Calu3 (cell line): ENCODE measurements at regions not wholly inside any gene's neighbourhood (a gene's known extent, or its start where the extent isn't known, plus 50 kb on each side); places are given as distances from the start of the nearest gene placed in this dataset.

Experiments used
- BruUV-seq: library from RNA; stranded (reverse); fragments of 400-500 nt; replicated peaks from 2 replicates; lab custom pipeline; 2021; lab: Mats Ljungman, UMichigan
- CTCF ChIA-PET: fragments of 300-600 bp; sonication (Branson Sonifier 250); formaldehyde crosslinking; loops from one replicate; lab custom pipeline; 2022; ENCODE audit warnings: antibody characterized with exemption; lab: Charles Lee
- DNase-seq: peaks from one replicate; pipeline ENCODE4 v3.0.0; 2022
- H3K27ac Mint-ChIP-seq: one replicate; pipeline ENCODE4 v1.8.0; 2022; ENCODE audit warnings: mixed read lengths; ENCODE audit not compliant: unreplicated experiment
- H3K27me3 Mint-ChIP-seq: one replicate; pipeline ENCODE4 v1.8.0; 2022; ENCODE audit warnings: mixed read lengths; ENCODE audit not compliant: unreplicated experiment
- H3K36me3 Mint-ChIP-seq: one replicate; pipeline ENCODE4 v1.8.0; 2022; ENCODE audit warnings: mild to moderate bottlenecking, moderate library complexity, mixed read lengths; ENCODE audit not compliant: insufficient read depth, unreplicated experiment
- H3K4me1 Mint-ChIP-seq: one replicate; pipeline ENCODE4 v1.8.0; 2022; ENCODE audit warnings: mild to moderate bottlenecking, low read depth, mixed read lengths; ENCODE audit not compliant: unreplicated experiment
- H3K4me3 Mint-ChIP-seq: one replicate; pipeline ENCODE4 v1.8.0; 2022; ENCODE audit warnings: mild to moderate bottlenecking, low read depth, moderate library complexity, mixed read lengths; ENCODE audit not compliant: unreplicated experiment
- H3K9me3 Mint-ChIP-seq: one replicate; pipeline ENCODE4 v1.8.0; 2022; ENCODE audit warnings: low read depth, mixed read lengths; ENCODE audit not compliant: unreplicated experiment
- intact Hi-C: fragments of 100-400 bp; cut with micrococcal nuclease; formaldehyde crosslinking; loops from one replicate; pipeline ENCODE4 v1.10.0; 2022; ENCODE audit not compliant: unreplicated experiment
- TF ChIP-seq, protein P1 (sequence below): fragments of 200-600 bp; IDR thresholded peaks from one replicate; pipeline ENCODE4 v1.8.0; 2022; ENCODE audit warnings: antibody characterized with exemption; ENCODE audit not compliant: unreplicated experiment

DNA sequence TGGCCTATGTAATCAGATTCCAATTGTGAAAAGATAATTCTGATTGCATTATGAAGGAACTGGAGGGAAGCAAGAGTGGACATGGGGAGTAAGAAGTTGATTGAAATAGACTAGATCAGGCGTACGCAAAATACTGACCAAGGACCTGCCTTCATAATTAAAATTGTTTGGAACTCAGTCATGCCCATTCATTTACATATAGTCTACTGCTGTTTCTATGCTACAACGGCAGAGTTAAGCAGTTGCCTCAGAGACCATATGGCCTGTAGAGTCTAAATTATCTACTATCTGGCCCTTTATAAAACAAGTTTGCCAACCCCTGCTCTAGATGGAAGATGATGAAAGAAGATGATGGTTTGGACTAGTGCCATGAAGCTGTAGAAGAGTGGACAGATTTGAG, 170.0 kb upstream of the ARID2 start:
- Mint-ChIP-seq H3K4me1 (no peaks in the 10 kb centered on the region), H3K4me3 (no peak overlapping the region), H3K27me3 (no peaks in the 10 kb centered on the region), H3K27ac (no peak overlapping the region), H3K36me3 (no peaks in the 10 kb centered on the region), H3K9me3 (no peaks in the 10 kb centered on the region)
- TF ChIP-seq, protein P1, sequence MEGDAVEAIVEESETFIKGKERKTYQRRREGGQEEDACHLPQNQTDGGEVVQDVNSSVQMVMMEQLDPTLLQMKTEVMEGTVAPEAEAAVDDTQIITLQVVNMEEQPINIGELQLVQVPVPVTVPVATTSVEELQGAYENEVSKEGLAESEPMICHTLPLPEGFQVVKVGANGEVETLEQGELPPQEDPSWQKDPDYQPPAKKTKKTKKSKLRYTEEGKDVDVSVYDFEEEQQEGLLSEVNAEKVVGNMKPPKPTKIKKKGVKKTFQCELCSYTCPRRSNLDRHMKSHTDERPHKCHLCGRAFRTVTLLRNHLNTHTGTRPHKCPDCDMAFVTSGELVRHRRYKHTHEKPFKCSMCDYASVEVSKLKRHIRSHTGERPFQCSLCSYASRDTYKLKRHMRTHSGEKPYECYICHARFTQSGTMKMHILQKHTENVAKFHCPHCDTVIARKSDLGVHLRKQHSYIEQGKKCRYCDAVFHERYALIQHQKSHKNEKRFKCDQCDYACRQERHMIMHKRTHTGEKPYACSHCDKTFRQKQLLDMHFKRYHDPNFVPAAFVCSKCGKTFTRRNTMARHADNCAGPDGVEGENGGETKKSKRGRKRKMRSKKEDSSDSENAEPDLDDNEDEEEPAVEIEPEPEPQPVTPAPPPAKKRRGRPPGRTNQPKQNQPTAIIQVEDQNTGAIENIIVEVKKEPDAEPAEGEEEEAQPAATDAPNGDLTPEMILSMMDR: no peak
- CTCF ChIA-PET: no interaction called here
- no TSS peak for BruUV-seq
- intact Hi-C loops: no loop called here
- DNase-seq: no peak

DNA sequence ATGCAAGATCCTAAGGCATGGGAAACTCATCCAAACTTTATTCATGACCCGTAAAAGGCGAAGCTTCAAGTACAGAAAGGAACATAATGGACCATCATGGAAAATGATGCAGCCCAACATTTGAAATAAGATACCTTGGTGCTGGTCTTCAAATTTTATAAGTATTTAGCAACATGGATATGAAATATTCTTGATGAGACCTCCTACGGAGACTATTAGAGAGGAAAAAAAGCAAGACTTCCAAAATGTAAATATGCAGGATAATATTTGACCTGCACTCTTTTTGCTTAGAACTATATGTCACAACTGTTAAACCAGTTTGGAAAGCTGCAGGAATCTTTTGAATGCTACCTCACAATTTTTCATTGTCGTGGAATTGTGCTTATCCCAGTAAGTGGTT, 168.8 kb upstream of the ARID2 start:
- Mint-ChIP-seq H3K27ac (no peak overlapping the region), H3K9me3 (no peaks in the 10 kb centered on the region), H3K27me3 (no peaks in the 10 kb centered on the region), H3K36me3 (no peaks in the 10 kb centered on the region), H3K4me1 (no peaks in the 10 kb centered on the region), H3K4me3 (no peak overlapping the region)
- TF ChIP-seq, protein P1: no peak
- CTCF ChIA-PET: no interaction called here
- no TSS peak for BruUV-seq
- DNase-seq: no peak
- intact Hi-C loops: no loop called here

DNA sequence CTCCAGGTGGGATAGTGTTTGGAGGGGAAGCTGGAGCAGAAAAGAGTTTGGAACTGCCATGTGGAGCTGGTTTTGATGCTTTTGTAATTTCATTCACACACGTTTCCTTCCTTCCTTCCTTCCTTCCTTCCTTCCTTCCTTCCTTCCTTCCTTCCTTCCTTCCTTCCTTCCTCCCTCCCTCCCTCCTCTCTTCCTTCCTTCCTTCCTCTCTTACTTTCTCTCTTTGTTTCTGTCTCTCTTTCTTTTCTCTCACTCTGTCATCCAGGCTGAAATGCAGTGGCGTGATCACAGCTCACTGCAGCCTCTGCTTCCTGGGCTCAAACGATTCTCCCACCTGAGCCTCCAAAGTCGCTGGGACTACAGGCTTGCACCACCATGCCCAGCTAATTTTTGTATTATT, 168.0 kb upstream of the ARID2 start:
- H3K36me3 Mint-ChIP-seq: no peaks in the 10 kb centered on the region
- H3K27me3 Mint-ChIP-seq: no peaks in the 10 kb centered on the region
- H3K4me3 Mint-ChIP-seq: no peak overlapping the region
- H3K9me3 Mint-ChIP-seq: no peaks in the 10 kb centered on the region
- no peak overlapping the region for H3K27ac Mint-ChIP-seq
- intact Hi-C loops: no loop called here
- BruUV-seq: no TSS peak
- no peak for DNase-seq
- CTCF ChIA-PET: no interaction called here
- TF ChIP-seq, protein P1: no peak
- H3K4me1 Mint-ChIP-seq: no peaks in the 10 kb centered on the region

DNA sequence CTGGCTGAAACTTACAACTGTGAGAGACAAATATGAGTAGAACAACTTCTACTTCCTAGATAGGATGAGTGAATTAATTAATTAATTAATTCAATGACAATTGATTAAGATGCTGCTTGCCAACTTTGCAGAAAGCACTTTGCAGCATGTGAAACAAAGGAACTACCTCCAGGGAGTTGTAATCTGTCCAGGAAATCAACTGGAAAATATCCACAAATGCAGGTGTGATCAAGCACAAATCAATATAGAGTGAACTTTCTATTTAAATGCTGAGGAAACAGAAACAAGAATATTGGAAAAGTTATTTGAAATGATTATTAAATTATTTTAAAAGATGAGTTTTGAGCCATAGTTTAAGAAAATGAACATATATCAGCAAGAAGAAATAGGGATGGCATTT, 163.9 kb upstream of the ARID2 start:
- no TSS peak for BruUV-seq
- no peak overlapping the region for H3K4me3 Mint-ChIP-seq
- no peak for DNase-seq
- H3K36me3 Mint-ChIP-seq: no peaks in the 10 kb centered on the region
- intact Hi-C loops: no loop called here
- CTCF ChIA-PET: no interaction called here
- TF ChIP-seq, protein P1: no peak
- H3K9me3 Mint-ChIP-seq: no peaks in the 10 kb centered on the region
- H3K4me1 Mint-ChIP-seq: peaks cover 16% of the 10 kb centered on the region
- H3K27me3 Mint-ChIP-seq: no peaks in the 10 kb centered on the region
- no peak overlapping the region for H3K27ac Mint-ChIP-seq
